NCI-H2196 treated with DMSO at 0.1 percent for 48 hours (cell line): ENCODE measurements at regions not wholly inside any gene's neighbourhood (a gene's known extent, or its start where the extent isn't known, plus 50 kb on each side); places are given as distances from the start of the nearest gene placed in this dataset.
"Not testable (repeated sequence)": the region's sequence is repeated elsewhere in the genome, so short reads cannot be mapped to it uniquely, and the experiment has no call there.

Source experiments
- DNase-seq: peaks from one replicate; lab custom pipeline; 2025; ENCODE audit not compliant: unreplicated experiment; lab: John Stamatoyannopoulos, UW

- DNase-seq: no peak
Measured at GRCh38 chr2:53543083-53543482, 224.5 kb upstream of the CHAC2 start.

DNA sequence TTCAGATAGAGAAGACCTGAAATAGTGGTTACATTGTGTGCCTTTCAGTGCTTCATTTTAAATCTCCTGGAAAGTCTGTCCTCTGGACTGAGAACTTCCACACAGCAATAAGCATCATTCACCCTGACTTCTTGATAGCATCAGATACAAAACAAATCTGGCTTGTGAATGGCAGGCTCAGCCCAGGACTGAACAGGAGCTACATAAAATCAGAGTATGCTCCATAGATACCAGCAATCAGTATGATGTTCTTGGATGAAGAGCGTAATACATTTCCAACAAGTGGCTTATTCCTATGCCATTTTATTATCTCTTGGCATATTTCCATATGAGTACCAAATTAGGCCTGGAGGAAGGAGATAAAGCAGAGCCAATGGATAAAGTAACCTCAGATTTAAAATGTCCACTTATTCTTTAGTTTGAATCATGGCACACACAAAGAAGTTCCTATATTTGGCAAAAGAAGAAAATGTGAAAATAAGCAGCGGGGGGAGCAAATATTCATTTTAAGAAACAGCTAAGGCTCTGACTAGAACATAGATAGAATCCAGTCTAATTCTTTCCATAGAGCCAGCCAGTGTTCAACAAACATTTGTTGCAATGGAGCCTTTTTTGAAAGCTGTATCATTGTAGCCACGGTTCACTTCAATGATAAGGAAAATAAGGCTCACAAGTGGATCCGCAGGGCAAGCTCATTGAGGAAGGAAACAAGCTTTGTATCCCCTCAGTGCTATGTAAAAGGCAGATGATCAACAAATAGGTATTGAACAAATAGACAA, 230.8 kb upstream of the CHAC2 start:
- no peak for DNase-seq

- no peak for DNase-seq
Measured at GRCh38 chr2:53535234-53535840, 232.3 kb upstream of the CHAC2 start.

DNA sequence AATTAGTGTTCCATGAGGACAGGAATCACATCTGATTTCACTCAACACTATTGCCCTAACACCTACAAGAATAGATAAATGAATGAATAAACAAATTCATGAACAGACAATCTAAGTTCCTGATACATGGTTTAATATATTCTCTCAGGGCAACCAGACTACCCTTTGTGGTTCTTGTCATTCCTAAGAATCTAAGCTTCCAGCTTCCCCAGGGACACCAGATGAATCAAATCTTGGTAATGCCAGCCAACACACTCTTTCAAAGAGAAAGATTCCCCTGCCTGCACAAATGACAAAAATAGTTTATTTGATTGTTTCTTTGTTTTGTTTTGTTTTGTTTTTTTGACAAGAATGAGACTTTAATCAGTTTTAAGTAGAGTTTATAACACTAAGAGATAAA, 237.5 kb upstream of the CHAC2 start:
- DNase-seq: no peak

GRCh38 chr2:53527056-53527455, 240.5 kb upstream of the CHAC2 start:
- no peak for DNase-seq

DNA sequence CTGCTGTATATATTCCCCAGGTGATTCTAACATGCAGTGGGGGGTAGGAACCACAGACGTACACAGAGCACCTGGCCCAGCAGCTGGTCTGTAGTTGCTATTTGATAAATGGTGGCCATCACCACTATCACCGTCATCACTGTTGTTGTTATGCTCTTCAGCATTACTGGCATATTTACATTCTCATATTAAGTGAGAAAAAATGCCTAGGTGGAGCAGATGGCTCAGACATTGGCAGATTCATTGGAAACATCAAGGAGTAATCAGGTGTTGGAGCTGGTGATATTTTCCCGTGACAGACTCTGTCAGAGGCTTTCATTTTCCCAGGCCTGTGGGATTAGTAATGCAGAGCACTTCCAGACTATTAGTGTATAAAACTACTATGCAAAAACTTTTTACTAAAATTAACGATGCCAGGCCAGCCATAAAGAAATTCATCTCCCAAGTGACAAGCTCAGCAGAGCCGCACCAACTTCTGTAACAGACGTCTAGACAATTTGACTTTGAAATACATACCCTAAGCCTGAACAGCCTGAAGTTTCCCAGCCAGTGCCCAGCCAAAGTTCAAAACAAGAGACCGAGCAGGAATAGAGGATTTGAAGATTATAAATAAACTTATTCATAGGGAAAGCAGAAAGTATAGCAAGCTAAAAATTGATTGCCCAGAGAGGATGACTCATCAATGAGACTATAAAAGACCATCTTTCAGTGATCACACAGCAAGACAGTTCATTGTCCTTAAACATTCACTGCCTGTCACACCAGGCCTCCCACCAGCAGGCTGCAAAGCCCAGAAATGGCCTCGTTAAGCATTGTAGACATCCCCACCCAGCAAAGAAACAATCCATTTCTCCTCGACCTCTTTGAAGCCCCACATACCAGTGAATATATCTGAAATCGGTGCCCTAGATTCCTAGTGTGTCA, 247.4 kb upstream of the CHAC2 start:
- DNase-seq: no peak

- DNase-seq: no peak
Measured at GRCh38 chr2:53517406-53517805, 250.2 kb upstream of the CHAC2 start.

GRCh38 chr2:53516650-53517049, 251.0 kb upstream of the CHAC2 start:
- DNase-seq: no peak

DNA sequence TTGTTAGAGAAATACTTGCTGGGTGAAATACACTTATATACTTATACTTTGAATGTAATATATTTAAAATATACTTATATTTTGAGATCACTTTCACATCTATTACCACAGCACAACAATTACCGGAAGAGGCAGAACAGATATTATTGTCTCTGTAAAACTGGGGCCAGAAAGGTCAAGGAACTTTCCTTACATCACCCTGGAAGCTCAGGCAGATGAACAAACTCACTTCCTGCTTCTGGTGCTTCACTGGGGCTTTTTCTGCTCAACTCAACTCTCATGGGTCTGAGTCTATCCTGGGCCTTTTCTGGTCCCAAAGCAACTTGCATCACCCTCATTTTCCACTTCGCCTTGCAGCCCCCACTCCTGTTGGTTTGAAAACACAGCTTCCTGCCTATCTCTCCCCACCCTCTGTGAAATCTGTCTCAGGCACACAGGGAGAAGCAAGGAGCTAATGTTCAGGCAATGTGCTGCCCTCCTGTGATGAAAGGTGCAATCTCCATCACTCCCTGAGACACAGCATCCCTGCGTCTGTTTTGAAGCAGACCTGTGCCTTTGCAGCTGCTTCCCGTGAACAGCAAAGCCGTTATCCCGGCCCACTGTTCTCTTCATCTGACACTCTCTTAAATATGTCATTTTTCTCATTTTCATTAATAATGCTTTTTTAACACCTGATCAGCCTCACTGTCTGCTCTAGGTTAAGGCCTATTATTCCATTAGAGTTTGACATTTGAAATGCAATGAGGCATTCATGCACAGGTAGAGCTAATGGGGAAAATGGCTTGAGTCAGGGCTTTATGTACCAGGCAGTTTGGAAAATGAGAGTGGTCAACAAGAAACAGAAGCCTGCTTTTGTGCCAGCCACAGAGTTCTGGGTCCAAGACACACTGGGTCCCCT, 251.9 kb upstream of the CHAC2 start:
- no peak for DNase-seq

DNA sequence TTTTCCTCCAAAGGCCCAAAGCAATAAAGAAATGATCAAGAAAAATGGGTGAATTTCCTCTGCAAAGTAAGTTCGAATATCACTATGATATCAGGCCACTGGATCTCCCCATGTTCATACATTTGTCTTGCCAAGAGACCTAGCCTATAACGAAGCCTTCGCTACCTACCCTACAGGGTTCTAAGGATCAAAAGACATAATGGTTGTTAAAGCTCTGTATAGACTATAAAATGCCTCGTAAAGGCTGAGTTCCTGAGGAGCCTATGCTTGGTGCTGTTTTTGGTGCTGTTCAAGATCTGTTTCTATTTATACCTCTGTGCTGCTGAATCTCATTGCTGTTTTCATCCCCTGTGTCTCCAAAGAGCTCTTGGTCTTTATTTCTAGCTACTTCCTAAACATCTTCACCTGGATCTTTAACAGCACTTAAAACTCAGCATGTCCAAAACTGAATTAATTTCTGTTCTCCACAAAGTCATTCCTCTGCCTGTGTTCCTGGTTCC, 254.4 kb upstream of the CHAC2 start:
- DNase-seq: no peak

- no peak for DNase-seq
Measured at GRCh38 chr2:53512071-53512826, 255.4 kb upstream of the CHAC2 start.

DNA sequence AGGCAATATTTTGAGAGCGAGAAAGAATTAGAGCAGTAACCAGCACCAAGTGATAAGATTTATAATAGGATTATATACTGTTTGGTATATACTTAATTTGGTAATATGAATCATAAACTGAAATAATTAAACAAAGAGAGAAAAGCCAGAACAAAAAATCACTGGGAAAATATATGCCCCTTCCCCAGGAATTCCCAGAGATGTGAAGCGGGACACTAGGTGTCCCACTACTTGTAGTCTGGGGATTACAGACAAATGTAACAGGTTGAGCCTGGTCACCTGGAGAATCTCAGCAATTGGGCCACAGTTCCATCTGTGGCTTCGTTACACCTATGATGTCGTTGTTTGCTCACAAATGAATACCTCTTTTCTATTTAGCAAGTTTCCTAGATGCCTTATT, 256.1 kb upstream of the CHAC2 start:
- no peak for DNase-seq

- DNase-seq: no peak
Measured at GRCh38 chr2:53510401-53510800, 257.2 kb upstream of the CHAC2 start.

DNA sequence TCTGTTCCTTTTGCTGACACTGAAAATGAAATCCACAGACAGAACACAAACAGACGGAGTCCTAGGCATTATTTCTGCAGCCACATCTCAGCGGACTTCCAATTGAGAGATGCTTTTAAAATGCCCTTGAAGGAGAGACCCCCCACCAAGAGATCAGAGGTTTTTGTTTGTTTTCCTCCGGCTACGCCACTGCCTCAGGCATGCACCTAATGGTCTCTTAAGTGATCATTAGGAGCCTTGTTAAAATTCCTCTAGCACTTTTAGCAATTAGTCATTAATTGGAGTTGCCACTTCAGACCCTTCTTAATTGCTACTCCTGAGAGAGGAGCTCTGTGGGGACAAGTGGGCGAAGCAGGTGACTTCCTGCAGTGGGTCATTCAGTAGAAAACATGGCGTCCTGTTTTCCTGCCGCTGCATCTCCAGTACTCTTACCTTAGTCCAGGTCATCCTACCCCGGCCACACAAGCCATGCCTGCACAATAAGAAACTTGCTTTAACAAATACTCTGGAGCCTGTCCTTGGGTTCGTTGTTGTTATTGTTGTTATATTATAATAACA, 257.7 kb upstream of the CHAC2 start:
- DNase-seq: no peak

DNA sequence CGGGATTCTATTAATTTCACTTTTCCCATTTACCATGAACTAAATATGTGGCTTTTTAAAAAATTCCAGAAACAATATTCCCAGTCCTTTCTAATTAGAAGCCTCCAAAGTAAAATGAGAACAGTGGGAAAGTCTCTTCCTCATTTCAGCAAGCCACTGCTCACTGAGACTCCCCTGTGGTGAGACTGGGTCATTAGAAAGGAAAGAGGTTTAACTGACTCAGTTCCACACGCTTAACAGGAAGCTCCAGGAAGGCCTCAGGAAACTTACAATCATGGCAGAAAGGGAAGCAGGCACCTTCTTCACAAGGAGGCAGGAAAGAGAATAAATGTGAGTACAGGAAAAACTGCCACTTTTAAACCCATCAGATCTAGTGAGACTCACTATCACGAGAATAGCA, 258.9 kb upstream of the CHAC2 start:
- no peak for DNase-seq

DNA sequence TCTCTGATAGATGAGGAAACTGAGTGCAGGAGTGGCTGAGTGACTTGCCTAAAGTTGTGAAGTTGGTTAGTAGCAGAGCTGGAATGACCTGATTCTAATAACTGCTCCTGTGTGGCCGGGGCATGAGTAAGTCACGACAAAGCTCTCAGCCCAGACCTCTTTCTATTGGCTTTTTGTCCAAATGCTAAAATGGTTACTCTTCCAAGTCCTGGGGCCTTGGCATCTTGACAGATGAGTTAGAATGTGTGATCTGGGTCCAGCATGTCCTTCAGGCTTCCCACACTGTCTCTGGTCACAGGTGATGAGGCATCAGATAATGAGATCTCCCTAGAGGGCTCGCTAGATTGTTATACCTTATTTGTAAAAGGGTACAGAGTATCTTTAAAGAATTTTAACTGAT, 260.5 kb upstream of the CHAC2 start:
- DNase-seq: not testable (repeated sequence)

DNA sequence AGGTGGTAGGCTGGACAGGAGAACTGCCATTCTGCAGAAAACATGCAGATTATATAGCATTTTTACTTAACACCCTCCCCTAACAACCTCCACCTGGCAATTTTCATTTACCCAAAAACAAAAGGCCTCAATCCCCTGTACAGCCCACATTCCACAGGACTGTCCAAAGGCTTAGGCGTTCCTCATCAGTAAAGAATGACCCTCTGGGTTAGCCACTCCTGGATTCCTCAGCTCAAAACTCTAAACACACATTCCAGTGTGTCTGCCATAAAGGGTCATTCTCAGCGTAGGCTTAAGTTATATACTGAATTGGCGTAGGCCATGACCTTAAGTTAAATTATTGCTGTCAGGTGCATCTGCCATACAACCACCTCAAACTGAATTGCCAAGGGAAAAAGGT, 261.8 kb upstream of the CHAC2 start:
- DNase-seq: no peak

DNA sequence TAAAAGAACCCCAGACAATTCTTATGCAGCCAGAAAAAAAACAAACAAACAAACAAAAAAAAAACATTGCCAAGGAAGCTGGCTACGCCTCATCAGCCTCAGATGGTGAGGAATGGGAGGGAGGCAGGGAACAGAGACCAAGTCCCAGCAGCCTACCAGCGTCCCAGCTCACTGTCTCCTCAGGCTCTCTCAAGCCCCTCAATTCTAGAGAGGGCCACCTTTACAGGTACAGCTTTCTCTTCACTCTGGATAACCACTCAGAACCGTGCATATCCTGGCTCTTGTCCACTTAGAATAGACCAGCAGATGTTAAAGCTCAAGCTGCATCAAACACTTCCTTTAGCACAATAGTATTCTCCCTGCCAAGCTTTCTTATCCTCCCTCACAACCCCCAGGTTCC, 263.1 kb upstream of the CHAC2 start:
- no peak for DNase-seq

DNA sequence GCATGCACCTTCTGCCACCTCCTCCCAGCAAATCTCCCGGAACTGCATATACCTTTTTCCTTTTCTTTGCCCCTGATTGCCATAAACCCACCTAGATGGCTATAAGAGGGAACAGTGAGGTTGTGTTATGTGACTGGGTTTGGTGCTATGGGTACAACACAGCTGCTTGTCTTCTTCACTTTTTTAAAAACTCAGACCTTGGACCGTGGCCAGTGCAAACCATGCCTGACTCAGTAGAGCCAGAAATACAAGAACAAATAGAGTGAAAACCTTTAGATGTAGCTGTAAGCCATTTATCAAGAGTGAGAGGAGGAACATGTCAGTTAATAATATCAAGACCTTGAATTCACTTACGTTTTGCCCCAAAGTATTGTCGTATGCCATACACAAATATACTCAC, 267.4 kb upstream of the CHAC2 start:
- DNase-seq: no peak

DNA sequence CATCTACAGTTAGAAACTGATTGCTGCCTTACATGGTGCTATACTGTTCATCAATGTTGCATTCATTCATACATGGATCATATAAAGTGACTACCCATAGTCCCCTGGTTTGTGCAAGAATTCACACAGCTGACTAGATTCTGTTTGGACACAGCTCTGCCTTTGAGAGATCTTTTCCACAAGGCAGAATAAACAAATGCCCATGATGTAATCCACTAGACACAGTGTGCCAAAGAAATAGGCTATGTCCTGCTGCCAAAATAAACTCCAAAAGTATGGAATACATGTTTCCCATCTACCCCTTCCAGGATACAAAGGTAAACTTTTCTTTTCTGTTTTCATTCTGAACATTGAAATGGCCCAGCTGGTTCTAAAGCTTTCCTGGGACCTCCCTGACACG, 269.4 kb upstream of the CHAC2 start:
- DNase-seq: no peak
